HuH-7 (cell line): ENCODE measurements at regions not wholly inside any gene's neighbourhood (a gene's known extent, or its start where the extent isn't known, plus 50 kb on each side); places are given as distances from the start of the nearest gene placed in this dataset.

Experiments used
- DNase-seq: peaks from one replicate; pipeline ENCODE4 v3.0.0; 2011; ENCODE audit warnings: low spot score

DNA sequence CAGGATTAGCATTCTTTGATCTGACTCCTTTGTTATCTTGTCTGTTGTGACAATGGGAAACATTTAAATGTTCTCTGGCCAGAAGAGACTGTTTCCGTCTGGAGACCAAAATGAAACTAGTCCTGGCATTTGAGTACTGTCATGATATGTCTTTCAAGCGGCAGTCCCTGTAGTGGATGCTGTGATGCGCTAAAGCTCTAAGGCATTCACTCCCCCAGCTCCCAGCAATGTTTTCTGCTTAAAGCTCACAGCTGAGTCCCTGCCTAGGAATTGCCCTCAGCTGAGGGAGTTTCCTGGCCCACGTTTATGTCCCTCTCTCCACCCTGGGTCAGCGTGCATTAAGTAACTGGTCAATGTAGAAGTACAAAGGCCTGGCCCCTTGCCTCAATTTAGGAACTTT is 109.4 kb downstream of the UCHL5 start:
- DNase-seq: no peak

DNA sequence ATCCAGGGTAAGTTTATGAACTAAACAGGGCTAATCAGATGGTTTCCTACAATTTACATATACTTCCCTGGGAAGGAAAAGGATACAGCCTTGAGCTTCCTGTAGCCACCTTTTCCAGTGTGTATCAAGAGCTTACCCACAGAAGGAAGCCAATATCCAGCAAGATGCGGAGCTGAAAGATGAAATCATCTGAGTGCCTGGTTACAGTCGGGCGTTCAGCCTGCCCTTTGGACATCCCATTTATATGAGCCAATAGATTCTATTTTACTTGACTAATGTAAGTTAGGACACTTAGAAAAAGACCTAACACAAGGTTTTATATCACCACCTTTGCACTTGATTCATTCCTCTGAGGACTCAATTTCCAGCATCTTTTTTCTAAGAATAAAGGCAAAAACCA is 108.2 kb downstream of the UCHL5 start:
- no peak for DNase-seq

DNA sequence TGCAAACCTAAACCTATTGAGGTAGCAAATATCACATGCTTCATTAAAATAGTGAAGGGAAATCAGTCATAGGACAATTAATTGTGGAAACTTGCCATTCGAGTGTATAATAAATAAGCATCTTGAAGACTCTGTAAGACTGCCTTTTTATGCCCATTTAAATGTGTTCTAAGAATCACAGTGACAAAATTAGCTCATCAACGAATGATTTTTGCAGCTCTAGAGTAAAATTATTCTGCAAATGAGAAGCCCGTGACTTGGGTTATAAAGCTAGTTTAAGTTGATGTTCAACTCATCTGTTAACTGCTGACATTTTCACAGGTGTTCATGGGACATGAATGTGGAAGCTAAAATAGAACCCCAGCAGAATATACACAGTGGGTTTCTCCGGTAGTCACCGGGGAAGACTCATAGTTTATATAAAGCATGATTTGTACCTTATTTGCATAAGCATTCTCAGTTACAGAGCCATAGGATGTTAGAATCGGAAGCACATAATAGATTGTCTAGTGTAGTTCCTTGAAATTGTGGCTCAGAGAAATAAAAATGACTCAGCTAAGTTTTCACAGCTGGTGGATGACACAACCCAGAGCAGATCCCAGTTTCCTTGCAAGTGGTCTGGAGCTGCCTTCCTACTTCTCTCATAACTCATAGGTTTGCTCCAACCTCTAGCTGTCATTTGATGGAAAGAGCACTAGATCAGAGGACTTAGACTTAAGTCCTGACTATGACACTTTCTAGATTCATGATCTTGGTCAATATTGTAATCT is 107.3 kb downstream of the UCHL5 start:
- DNase-seq: no peak

DNA sequence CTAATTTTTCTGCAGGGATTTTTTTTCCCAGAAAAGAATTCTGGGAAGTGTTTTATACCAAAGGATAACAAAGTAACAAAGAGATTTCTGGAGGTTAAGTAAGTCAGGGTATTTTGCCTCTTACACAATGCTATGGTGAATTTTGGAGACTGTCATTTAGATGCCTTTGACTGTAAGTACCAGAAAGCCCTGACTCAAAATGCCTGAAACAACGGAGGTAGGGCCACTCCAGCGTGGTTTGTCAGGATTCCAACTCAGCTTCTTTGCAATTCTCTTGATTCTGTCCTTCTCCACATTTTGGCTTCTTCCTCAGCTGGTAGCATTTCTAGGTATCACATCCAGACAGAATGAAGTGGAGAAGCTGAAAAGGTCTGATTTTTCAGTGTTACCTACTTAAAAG is 106.5 kb downstream of the UCHL5 start:
- no peak for DNase-seq

DNA sequence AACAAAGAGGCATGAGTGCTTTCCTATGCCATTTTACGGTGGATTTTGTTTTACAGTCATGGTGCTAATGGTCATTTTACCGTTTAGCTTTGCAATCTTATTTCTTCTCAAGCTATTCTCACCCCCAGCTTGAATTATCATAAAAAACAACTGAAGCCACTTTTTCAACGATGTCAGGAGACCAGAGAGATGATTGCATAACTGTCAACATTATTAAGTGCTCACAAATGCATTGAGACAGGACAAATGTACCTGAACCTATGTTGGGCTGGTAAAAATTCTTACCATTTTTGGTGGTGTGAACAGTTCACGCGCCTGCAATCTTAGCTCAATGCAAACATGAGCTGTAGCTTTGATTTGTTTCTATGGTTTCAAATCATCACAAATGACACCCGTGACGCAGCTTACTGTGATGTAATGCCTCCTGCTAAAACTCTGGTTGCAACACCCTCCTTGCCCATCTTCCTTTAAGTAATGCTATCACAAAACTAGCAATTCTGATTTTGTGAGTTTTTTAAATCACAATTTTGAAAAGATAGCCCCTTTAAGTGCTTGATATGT is 104.4 kb downstream of the UCHL5 start:
- DNase-seq: no peak

DNA sequence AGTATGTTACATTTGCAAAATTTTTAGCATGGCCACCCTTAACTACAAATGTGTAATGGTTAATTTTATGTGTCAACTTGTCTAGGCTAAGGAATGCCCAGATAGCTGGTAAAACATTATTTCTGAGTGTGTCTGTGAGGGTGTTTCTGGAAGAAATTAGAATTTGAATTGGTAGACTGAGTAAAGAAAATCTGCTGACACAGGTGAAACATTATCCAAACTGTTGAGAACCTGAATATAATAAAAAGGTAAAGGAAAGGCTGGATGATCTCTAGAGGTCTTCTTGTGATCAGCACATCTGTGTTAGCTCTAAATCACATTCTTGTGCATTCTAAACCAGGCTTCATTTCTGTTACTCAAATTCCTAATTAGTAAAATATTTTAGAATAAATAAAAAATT is 100.8 kb downstream of the UCHL5 start:
- DNase-seq: no peak

DNA sequence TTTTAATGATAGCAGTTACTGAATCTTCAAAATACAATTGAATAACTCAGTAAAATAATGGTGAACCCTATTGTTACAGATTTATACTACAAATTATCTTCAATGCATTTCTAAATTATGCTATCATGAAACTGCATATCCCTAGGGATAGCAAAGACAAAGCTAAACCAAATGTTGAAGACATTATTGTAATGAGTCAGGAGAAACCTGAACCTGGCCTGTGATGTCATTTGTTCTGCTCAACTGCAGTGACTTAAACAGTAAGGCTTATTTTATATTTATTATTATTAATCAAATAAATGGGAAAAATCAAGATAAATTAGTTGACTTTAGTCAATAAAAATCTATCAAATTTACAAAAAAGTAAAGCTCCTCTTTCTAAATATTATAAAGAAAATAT is 100.3 kb downstream of the UCHL5 start:
- DNase-seq: no peak

DNA sequence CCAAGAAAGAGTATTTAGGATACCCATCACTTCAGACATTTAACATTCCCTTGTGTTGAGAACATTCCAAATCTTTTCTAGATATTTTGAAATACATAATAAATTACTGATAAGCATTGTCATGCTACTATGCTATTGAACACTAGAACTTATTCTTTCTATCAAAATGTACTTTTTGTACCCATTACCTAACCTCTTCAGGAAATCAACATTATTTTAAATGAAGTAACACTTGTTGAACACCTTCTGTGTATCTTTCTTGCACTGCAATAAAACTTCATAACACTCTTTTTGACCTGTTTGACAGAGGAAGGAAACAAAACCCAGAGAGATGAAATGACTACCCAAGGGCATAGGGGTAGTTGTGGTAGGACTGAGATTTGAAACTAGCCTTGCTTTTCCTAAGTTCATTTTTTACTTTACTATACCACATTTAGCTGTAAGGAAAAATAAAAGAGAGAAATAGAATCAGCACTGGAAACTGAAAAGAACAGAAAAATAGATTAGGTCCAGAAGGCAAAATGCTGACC is 99.4 kb downstream of the UCHL5 start:
- DNase-seq: no peak
